ENCODE measurements at regions not wholly inside any gene's neighbourhood (a gene's known extent, or its start where the extent isn't known, plus 50 kb on each side); places are given as distances from the start of the nearest gene placed in this dataset.
"Not testable (repeated sequence)": the region's sequence is repeated elsewhere in the genome, so short reads cannot be mapped to it uniquely, and the experiment has no call there.

DNA sequence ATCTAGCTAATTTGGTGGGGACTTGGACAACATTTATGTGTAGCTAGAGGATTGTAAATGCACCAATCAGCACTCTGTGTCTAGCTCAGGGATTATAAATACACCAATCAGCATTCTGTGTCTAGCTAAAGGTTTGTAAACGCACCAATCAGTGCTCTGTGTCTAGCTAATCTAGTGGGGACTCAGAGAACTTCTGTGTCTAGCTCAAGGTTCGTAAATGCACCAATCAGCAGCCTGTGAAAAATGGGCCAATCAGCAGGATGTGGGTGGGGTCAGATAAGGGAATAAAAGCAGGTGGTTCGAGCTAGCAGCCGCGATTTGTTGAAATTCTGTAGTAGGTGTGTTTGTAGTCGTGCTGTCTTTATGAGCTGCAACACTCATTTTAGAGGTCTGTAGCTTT lies 154.8 kb upstream of the RREB1 start:
- TF ChIP-seq, protein P1, sequence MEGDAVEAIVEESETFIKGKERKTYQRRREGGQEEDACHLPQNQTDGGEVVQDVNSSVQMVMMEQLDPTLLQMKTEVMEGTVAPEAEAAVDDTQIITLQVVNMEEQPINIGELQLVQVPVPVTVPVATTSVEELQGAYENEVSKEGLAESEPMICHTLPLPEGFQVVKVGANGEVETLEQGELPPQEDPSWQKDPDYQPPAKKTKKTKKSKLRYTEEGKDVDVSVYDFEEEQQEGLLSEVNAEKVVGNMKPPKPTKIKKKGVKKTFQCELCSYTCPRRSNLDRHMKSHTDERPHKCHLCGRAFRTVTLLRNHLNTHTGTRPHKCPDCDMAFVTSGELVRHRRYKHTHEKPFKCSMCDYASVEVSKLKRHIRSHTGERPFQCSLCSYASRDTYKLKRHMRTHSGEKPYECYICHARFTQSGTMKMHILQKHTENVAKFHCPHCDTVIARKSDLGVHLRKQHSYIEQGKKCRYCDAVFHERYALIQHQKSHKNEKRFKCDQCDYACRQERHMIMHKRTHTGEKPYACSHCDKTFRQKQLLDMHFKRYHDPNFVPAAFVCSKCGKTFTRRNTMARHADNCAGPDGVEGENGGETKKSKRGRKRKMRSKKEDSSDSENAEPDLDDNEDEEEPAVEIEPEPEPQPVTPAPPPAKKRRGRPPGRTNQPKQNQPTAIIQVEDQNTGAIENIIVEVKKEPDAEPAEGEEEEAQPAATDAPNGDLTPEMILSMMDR (IDR thresholded peaks at IDR 0.05), result not testable (repeated sequence)
- not testable (repeated sequence) for TF ChIP-seq POLR2A (IDR thresholded peaks at IDR 0.05)

All from body of pancreas (tissue), 4 donors.